H1 (cell line): ENCODE measurements at regions not wholly inside any gene's neighbourhood (a gene's known extent, or its start where the extent isn't known, plus 50 kb on each side); places are given as distances from the start of the nearest gene placed in this dataset.

Source experiments
- CTCF ChIA-PET: fragments of 300-600 bp; sonication (Branson Sonifier 250); formaldehyde crosslinking; loops from one replicate; lab custom pipeline; 2021; ENCODE audit not compliant: partially characterized antibody; lab: Charles Lee
- POLR2A ChIA-PET: fragments of 300-600 bp; sonication (Branson Sonifier 250); formaldehyde crosslinking; loops from one replicate; lab custom pipeline; 2021; ENCODE audit warnings: inconsistent platforms; ENCODE audit not compliant: partially characterized antibody; lab: Charles Lee
- DNase-seq, 2 experiments: peaks; one replicate each; pipeline versions ENCODE4 v3.0.0 to v3.0.0-alpha.2; 2010 to 2022; ENCODE audit warnings: low spot score in 2 of 2, low read depth in 1 of 2, mixed read lengths in 1 of 2
- FAIRE-seq: peaks from 2 replicates; lab custom pipeline; 2011; peaks lifted over from hg19 to GRCh38; lab: Jason Lieb, UNC
- H2AFZ ChIP-seq: 2 replicates; pipeline ENCODE4 v1.8.1; 2012; ENCODE audit warnings: low read length, inconsistent platforms
- H2AK5ac ChIP-seq: 2 replicates; pipeline ENCODE4 v1.6.1; 2013; ENCODE audit warnings: low read depth, low read length
- H2BK120ac ChIP-seq: replicated peaks from 2 replicates; pipeline ENCODE3; 2013; ENCODE audit warnings: low read depth, low read length, inconsistent platforms
- H2BK12ac ChIP-seq: 2 replicates; pipeline ENCODE4 v1.6.1; 2013; ENCODE audit warnings: low read depth, low read length
- H2BK15ac ChIP-seq: 2 replicates; pipeline ENCODE4 v1.6.1; 2013; ENCODE audit warnings: low read length
- H2BK20ac ChIP-seq: 2 replicates; pipeline ENCODE4 v1.6.1; 2013; ENCODE audit warnings: low read length
- H2BK5ac ChIP-seq: 2 replicates; pipeline ENCODE4 v1.6.1; 2013; ENCODE audit warnings: low read depth, low read length
- H3K14ac ChIP-seq: 2 replicates; pipeline ENCODE4 v1.6.1; 2013; ENCODE audit warnings: inconsistent platforms; ENCODE audit not compliant: insufficient read length
- H3K18ac ChIP-seq: 2 replicates; pipeline ENCODE4 v1.6.1; 2013; ENCODE audit warnings: low read length; ENCODE audit errors: extremely low read depth
- H3K23ac ChIP-seq: 2 replicates; pipeline ENCODE4 v1.6.1; 2013; ENCODE audit warnings: inconsistent platforms; ENCODE audit not compliant: insufficient read length
- H3K23me2 ChIP-seq: 2 replicates; pipeline ENCODE4 v1.6.1; 2013; ENCODE audit warnings: low read depth, low read length
- H3K27ac ChIP-seq: 2 replicates; pipeline ENCODE4 v1.6.1; 2011; ENCODE audit warnings: low read depth, low read length, inconsistent platforms
- H3K27me3 ChIP-seq, 4 experiments: replicated peaks in 1 of 4; 1 replicate in 1 of 4; 2 replicates in 3 of 4; pipeline versions ENCODE4 v1.6.1 to v1.8.1; 2011 to 2013; ENCODE audit warnings: low read length in 3 of 4, mild to moderate bottlenecking in 3 of 4, inconsistent platforms in 2 of 4, mixed read lengths in 2 of 4, moderate library complexity in 1 of 4; ENCODE audit not compliant: control insufficient read depth in 3 of 4, insufficient read depth in 3 of 4; ENCODE audit errors: extremely low read depth in 1 of 4
- H3K36me3 ChIP-seq, 4 experiments: 2 replicates each; pipeline versions ENCODE4 v1.6.1 to v1.8.1; 2011 to 2013; ENCODE audit warnings: mild to moderate bottlenecking in 4 of 4, low read length in 3 of 4, moderate library complexity in 2 of 4, control low read depth in 1 of 4, inconsistent platforms in 1 of 4; ENCODE audit not compliant: insufficient read depth in 4 of 4, control insufficient read depth in 2 of 4
- H3K4ac ChIP-seq: replicated peaks from 2 replicates; pipeline ENCODE3; 2013; ENCODE audit warnings: low read length, low read depth, mixed read lengths, inconsistent platforms; ENCODE audit not compliant: insufficient read length
- H3K4me1 ChIP-seq, 4 experiments: replicated peaks in 1 of 4; 1 replicate in 1 of 4; 2 replicates in 3 of 4; pipeline versions ENCODE4 v1.6.1 to v1.8.1; 2011 to 2013; ENCODE audit warnings: low read length in 3 of 4, inconsistent platforms in 2 of 4, mixed read lengths in 1 of 4; ENCODE audit not compliant: insufficient read depth in 4 of 4, control insufficient read depth in 3 of 4
- H3K4me2 ChIP-seq, 2 experiments: 2 replicates each; pipeline versions ENCODE4 v1.6.1 to v1.8.1; 2011 to 2013; ENCODE audit warnings: low read depth in 2 of 2, low read length in 2 of 2, control low read depth in 1 of 2, inconsistent platforms in 1 of 2, mild to moderate bottlenecking in 1 of 2; ENCODE audit not compliant: insufficient read depth in 1 of 2
- H3K4me3 ChIP-seq, 4 experiments: fragments of 200-600, 300-600 bp in 1 of 4; sonication (generic), shearing (Covaris generic), sonication (Bioruptor Twin) in 1 of 4; 2 replicates each; pipeline versions ENCODE4 v1.5.1 to v1.8.1; 2011 to 2016; ENCODE audit warnings: low read length in 4 of 4, low read depth in 3 of 4, control low read depth in 2 of 4, inconsistent platforms in 2 of 4, mild to moderate bottlenecking in 2 of 4, mixed read lengths in 1 of 4, moderate library complexity in 1 of 4; ENCODE audit not compliant: insufficient read depth in 2 of 4; ENCODE audit errors: extremely low read depth in 1 of 4
- H3K56ac ChIP-seq: replicated peaks from 2 replicates; pipeline ENCODE3; 2013; ENCODE audit warnings: low read depth, mild to moderate bottlenecking, mixed read lengths, low read length, inconsistent platforms; ENCODE audit not compliant: insufficient read length
- H3K79me1 ChIP-seq: 2 replicates; pipeline ENCODE4 v1.6.1; 2013; ENCODE audit warnings: low read depth, low read length, control low read depth
- H3K79me2 ChIP-seq, 2 experiments: 2 replicates each; pipeline versions ENCODE4 v1.6.1 to v1.8.1; 2012 to 2013; ENCODE audit warnings: low read length in 2 of 2, mild to moderate bottlenecking in 2 of 2, inconsistent platforms in 1 of 2; ENCODE audit not compliant: insufficient read depth in 2 of 2, control insufficient read depth in 1 of 2
- H3K9ac ChIP-seq, 4 experiments: replicated peaks in 1 of 4; 1 replicate in 1 of 4; 2 replicates in 3 of 4; pipeline versions ENCODE4 v1.6.1 to v1.8.1; 2011 to 2013; ENCODE audit warnings: low read depth in 3 of 4, low read length in 3 of 4, control low read depth in 2 of 4, mild to moderate bottlenecking in 2 of 4, moderate library complexity in 2 of 4, inconsistent platforms in 1 of 4; ENCODE audit errors: extremely low read depth in 1 of 4
- H3K9me3 ChIP-seq, 2 experiments: 2 replicates each; pipeline versions ENCODE4 v1.6.1 to v1.8.1; 2012 to 2013; ENCODE audit warnings: mild to moderate bottlenecking in 2 of 2, moderate library complexity in 2 of 2, control low read depth in 1 of 2, inconsistent platforms in 1 of 2, low read depth in 1 of 2, low read length in 1 of 2, mixed read lengths in 1 of 2; ENCODE audit not compliant: insufficient read depth in 2 of 2
- H4K20me1 ChIP-seq, 2 experiments: replicated peaks in 1 of 2; 2 replicates each; pipeline versions ENCODE3 to v1.8.1; 2011 to 2013; ENCODE audit warnings: inconsistent platforms in 2 of 2, low read length in 2 of 2, mild to moderate bottlenecking in 1 of 2; ENCODE audit not compliant: insufficient read depth in 2 of 2, control insufficient read depth in 1 of 2
- H4K5ac ChIP-seq: 2 replicates; pipeline ENCODE4 v1.6.1; 2013; ENCODE audit warnings: low read length, low read depth, mixed read lengths, inconsistent platforms; ENCODE audit not compliant: insufficient read length
- H4K8ac ChIP-seq: 2 replicates; pipeline ENCODE4 v1.8.0; 2013; ENCODE audit warnings: mild to moderate bottlenecking, moderate library complexity, low read length, inconsistent platforms; ENCODE audit not compliant: insufficient read depth; ENCODE audit errors: extremely low read depth
- H4K91ac ChIP-seq: replicated peaks from 2 replicates; pipeline ENCODE3; 2013; ENCODE audit warnings: low read length, mixed read lengths, inconsistent platforms; ENCODE audit not compliant: insufficient read length
- ASH2L ChIP-seq: fragments of 200-600, 300-600 bp; sonication (generic); IDR thresholded peaks from one replicate; pipeline ENCODE4 v1.7.1; 2017; ENCODE audit warnings: low read length
- CHD2 ChIP-seq: IDR thresholded peaks from 2 replicates; pipeline ENCODE4 v1.6.1; 2012; ENCODE audit warnings: low read length, improper control_type of control experiment
- CREB1 ChIP-seq: IDR thresholded peaks from 2 replicates; pipeline ENCODE4 v1.6.1; 2012; ENCODE audit warnings: inconsistent platforms
- CTBP2 ChIP-seq: IDR thresholded peaks from 2 replicates; pipeline ENCODE4 v1.7.0; 2011; ENCODE audit warnings: borderline replicate concordance, mild to moderate bottlenecking, moderate library complexity, mixed read lengths, low read length; ENCODE audit not compliant: insufficient read depth, insufficient read length
- HDAC2 ChIP-seq, 2 experiments: fragments of 300-600 bp in 1 of 2; sonication (generic) in 1 of 2; IDR thresholded peaks; 2 replicates each; pipeline ENCODE4 v1.6.1; 2011 to 2012; ENCODE audit warnings: low read depth in 2 of 2, low read length in 2 of 2, mild to moderate bottlenecking in 2 of 2, moderate library complexity in 2 of 2, borderline replicate concordance in 1 of 2, inconsistent platforms in 1 of 2
- SAP30 ChIP-seq: fragments of 300-600 bp; sonication (generic); IDR thresholded peaks from 2 replicates; pipeline ENCODE4 v1.7.1; 2012; ENCODE audit warnings: low read length, moderate library complexity, mild to moderate bottlenecking, inconsistent platforms; ENCODE audit not compliant: insufficient read depth, insufficient replicate concordance
- SIN3A ChIP-seq, 2 experiments: IDR thresholded peaks in 1 of 2; conservative IDR thresholded peaks in 1 of 2; 2 replicates each; pipeline ENCODE4 v1.6.1; 2011 to 2012; ENCODE audit warnings: low read length in 2 of 2, improper control_type of control experiment in 1 of 2, low read depth in 1 of 2, mild to moderate bottlenecking in 1 of 2
- SIX5 ChIP-seq: IDR thresholded peaks from 2 replicates; pipeline ENCODE4 v1.6.1; 2011; ENCODE audit warnings: mild to moderate bottlenecking, low read depth, low read length
- SP4 ChIP-seq: IDR thresholded peaks from 2 replicates; pipeline ENCODE4 v1.6.1; 2012; ENCODE audit warnings: low read length, inconsistent platforms
- TAF7 ChIP-seq: optimal IDR thresholded peaks from 2 replicates; pipeline ENCODE3; 2011; ENCODE audit warnings: low read depth, mild to moderate bottlenecking, inconsistent platforms, low read length, moderate library complexity, borderline replicate concordance
- USF2 ChIP-seq: IDR thresholded peaks from 2 replicates; pipeline ENCODE4 v1.6.1; 2011; ENCODE audit warnings: low read length, improper control_type of control experiment
- WGBS, 2 experiments: shearing (Covaris generic) in 1 of 2; methylation state at CpG; one replicate each; pipeline versions ENCODE4 v1.1.6 to v1.1.7; 2013 to 2015; ENCODE audit warnings: low lambda C conversion rate in 2 of 2, mixed read lengths in 2 of 2, inconsistent platforms in 1 of 2, low coverage in 1 of 2, missing lambda C conversion rate in 1 of 2; ENCODE audit not compliant: insufficient replicate concordance in 2 of 2, insufficient coverage in 1 of 2, insufficient read length in 1 of 2; ENCODE audit errors: extremely low coverage in 1 of 2, missing lambda C conversion rate in 1 of 2; 5-methylcytosine and 5-hydroxymethylcytosine counted together

GRCh38 chr16:55214412-55214811 lies 109.6 kb upstream of the IRX6 start:
- Histone ChIP-seq H3K18ac (no peak overlapping the region), H2BK12ac (no peak overlapping the region), H3K9ac (no peak overlapping the region), H2BK20ac (no peak overlapping the region), H3K23ac (no peak overlapping the region), H2BK120ac (no peak overlapping the region), H3K4me3 (no peak overlapping the region), H3K36me3 (no peaks in the 10 kb centered on the region), H3K14ac (no peak overlapping the region), H2AK5ac (no peak overlapping the region), H3K79me2 (no peaks in the 10 kb centered on the region), H2BK5ac (no peak overlapping the region), H3K23me2 (no peaks in the 10 kb centered on the region; the same call in 1 of the 2 replicates), H4K5ac (no peak overlapping the region), H3K4ac (no peak overlapping the region), H2AFZ (no peak overlapping the region), H2BK15ac (no peak overlapping the region), H3K27ac (no peak overlapping the region), H3K4me2 (no peak overlapping the region), H3K79me1 (no peaks in the 10 kb centered on the region), H3K4me1 (no peaks in the 10 kb centered on the region), H3K56ac (no peak overlapping the region), H4K91ac (no peak overlapping the region), H3K27me3 (no peaks in the 10 kb centered on the region; a peak in 1 of 7 replicates), H4K20me1 (no peaks in the 10 kb centered on the region), H3K9me3 (no peaks in the 10 kb centered on the region), H4K8ac (no peak overlapping the region)
- ChIA-PET CTCF (interaction anchor here (0.9 kb wide), 1 partner anchor 16 kb away, joined by 3 read pairs; no protein-coding TSS in a partner anchor), POLR2A (no interaction called here)
- FAIRE-seq (no peak), DNase-seq (no peak)
- 61 to 100% methylated on average over 1 to 2 of the region's 2 CpGs for WGBS, 2 experiments
- TF ChIP-seq SAP30 = no peak
- TF ChIP-seq SIN3A (conservative IDR thresholded peaks at IDR 0.05 in 1 of 2, IDR thresholded peaks at IDR 0.05 in 1 of 2; ENCODE audit: low read depth in 1 of 2, low read length in 2 of 2) = no peak
- TF ChIP-seq SIX5 = no peak
- no peak for TF ChIP-seq CHD2
- no peak for TF ChIP-seq CREB1
- TF ChIP-seq TAF7 = no peak
- TF ChIP-seq SP4 = no peak
- TF ChIP-seq ASH2L = no peak
- TF ChIP-seq USF2 = no peak
- no peak for TF ChIP-seq HDAC2 (IDR thresholded peaks at IDR 0.05; ENCODE audit: borderline replicate concordance in 1 of 2, low read depth in 2 of 2, low read length in 2 of 2)
- TF ChIP-seq CTBP2 = no peak
